IgD-negative memory B cell (primary cell): ENCODE measurements at regions not wholly inside any gene's neighbourhood (a gene's known extent, or its start where the extent isn't known, plus 50 kb on each side); places are given as distances from the start of the nearest gene placed in this dataset.
"Not testable (repeated sequence)": the region's sequence is repeated elsewhere in the genome, so short reads cannot be mapped to it uniquely, and the experiment has no call there.

Experiments used
- H3K27ac Mint-ChIP-seq, 3 donors: one replicate each; pipeline ENCODE4 v1.8.0; 2020 to 2022; ENCODE audit warnings: mild to moderate bottlenecking in 3 of 3, mixed read lengths in 3 of 3, moderate library complexity in 1 of 3
- H3K27me3 Mint-ChIP-seq: one replicate; pipeline ENCODE4 v1.8.0; 2021; ENCODE audit warnings: mixed read lengths
- H3K36me3 Mint-ChIP-seq: one replicate; pipeline ENCODE4 v1.8.0; 2020; ENCODE audit warnings: mild to moderate bottlenecking, mixed read lengths
- H3K4me1 Mint-ChIP-seq, 3 donors: one replicate each; pipeline ENCODE4 v1.8.0; 2020 to 2022; ENCODE audit warnings: mixed read lengths in 3 of 3, mild to moderate bottlenecking in 1 of 3
- H3K4me3 Mint-ChIP-seq, 4 donors: one replicate each; pipeline ENCODE4 v1.8.0; 2020 to 2022; ENCODE audit warnings: mild to moderate bottlenecking in 4 of 4, mixed read lengths in 4 of 4, moderate library complexity in 3 of 4
- H3K9me3 Mint-ChIP-seq, 3 donors: one replicate each; pipeline ENCODE4 v1.8.0; 2020 to 2021; ENCODE audit warnings: mixed read lengths in 3 of 3, mild to moderate bottlenecking in 1 of 3

DNA sequence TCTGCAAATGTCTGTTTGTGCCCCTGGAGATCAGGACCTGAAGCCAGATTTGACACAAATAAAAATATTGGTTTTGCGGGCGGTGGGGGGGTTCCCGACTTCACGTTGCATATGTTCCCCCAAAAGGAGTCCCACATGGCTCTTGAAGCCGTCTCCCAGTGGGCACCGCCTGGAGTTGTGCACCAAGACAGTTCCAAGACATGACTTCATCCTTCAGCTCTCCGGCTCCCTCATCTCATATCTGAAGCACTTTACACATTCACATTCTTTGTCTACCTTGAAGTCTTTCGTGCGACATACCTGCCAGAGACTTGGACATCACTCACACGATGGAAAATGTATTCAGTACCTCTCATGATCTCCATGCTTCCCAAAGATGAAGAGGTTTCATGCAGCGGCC is 362.8 kb upstream of the FOXK1 start:
- no peaks in the 10 kb centered on the region for H3K27me3 Mint-ChIP-seq
- no peaks in the 10 kb centered on the region for H3K36me3 Mint-ChIP-seq
- no peak overlapping the region for H3K27ac Mint-ChIP-seq
- H3K9me3 Mint-ChIP-seq = peaks cover 3 to 22% (median 9%) of the 10 kb centered on the region in 3 donors
- H3K4me1 Mint-ChIP-seq = no peaks in the 10 kb centered on the region
- H3K4me3 Mint-ChIP-seq = no peak overlapping the region

DNA sequence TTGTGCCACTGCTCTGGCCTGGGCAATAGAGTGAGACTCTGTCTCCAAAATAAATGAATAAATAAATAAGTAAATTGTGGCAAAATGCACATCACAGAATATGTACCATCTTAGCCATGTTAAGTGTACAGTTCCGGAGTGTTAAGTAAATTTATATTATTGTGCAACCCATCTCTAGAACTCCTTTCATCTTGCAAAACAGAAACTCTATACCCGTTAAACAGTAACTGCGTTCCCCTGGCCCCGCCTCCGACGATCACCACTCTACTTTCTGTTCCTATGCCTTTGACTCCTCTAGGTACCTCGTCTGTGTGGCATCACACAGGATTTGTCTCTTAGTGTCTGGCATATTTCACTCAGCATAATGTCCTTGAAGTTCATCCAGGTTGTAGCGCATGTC is 356.4 kb upstream of the FOXK1 start:
- Mint-ChIP-seq H3K4me1 (no peaks in the 10 kb centered on the region), H3K36me3 (no peaks in the 10 kb centered on the region), H3K9me3 (peaks cover 0 to 5% (median 3%) of the 10 kb centered on the region in 3 donors), H3K27me3 (peaks cover 2% of the 10 kb centered on the region), H3K4me3 (no peak overlapping the region), H3K27ac (no peak overlapping the region)

DNA sequence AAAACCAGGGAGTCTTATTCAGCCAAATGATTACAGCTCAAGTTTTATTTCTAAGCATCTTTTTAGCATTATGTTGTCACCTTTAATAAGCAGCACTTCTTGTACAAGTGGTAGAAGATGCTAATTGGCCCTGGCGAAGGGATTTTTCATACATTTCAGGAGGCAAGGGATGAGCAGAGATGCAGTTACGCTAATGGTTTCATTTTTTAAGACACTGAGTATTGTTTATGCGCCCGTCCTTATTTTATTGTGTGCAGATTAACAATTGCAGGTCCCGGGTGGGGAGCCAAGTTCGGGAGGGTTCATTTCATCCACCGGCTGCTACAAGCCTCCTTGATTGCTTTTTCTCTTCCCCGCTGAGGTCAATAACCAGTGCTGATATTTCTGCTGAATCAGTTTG is 350.4 kb upstream of the FOXK1 start:
- no peaks in the 10 kb centered on the region for H3K27me3 Mint-ChIP-seq
- no peaks in the 10 kb centered on the region for H3K4me1 Mint-ChIP-seq
- H3K36me3 Mint-ChIP-seq = no peaks in the 10 kb centered on the region
- H3K27ac Mint-ChIP-seq = no peak overlapping the region
- H3K4me3 Mint-ChIP-seq = no peak overlapping the region
- H3K9me3 Mint-ChIP-seq = peaks cover 0 to 4% (median 3%) of the 10 kb centered on the region in 3 donors

DNA sequence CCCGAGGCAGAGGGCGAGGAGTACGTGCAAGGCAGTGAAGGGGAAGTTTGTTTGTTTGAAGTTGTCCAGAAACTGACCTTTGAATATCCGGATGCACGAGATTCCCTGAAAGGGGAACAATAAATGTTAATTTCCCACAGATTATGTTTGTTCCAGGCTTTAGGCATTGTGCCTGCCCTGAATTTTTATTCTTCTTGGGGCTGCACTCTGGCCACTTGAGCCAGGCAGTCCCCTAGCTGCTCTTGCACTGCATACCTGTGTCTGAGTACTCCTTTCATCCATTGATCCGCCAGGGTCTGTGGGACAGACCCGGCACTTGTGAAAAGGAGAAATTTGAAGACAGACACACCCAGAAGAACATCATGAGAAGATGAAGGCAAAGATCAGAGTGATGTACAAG is 343.5 kb upstream of the FOXK1 start:
- Mint-ChIP-seq H3K36me3 (no peaks in the 10 kb centered on the region), H3K9me3 (peaks cover 4 to 9% (median 6%) of the 10 kb centered on the region in 3 donors), H3K27ac (no peak overlapping the region), H3K27me3 (no peaks in the 10 kb centered on the region), H3K4me3 (no peak overlapping the region), H3K4me1 (peaks cover 0 to 1% (median 0%) of the 10 kb centered on the region in 3 donors)

DNA sequence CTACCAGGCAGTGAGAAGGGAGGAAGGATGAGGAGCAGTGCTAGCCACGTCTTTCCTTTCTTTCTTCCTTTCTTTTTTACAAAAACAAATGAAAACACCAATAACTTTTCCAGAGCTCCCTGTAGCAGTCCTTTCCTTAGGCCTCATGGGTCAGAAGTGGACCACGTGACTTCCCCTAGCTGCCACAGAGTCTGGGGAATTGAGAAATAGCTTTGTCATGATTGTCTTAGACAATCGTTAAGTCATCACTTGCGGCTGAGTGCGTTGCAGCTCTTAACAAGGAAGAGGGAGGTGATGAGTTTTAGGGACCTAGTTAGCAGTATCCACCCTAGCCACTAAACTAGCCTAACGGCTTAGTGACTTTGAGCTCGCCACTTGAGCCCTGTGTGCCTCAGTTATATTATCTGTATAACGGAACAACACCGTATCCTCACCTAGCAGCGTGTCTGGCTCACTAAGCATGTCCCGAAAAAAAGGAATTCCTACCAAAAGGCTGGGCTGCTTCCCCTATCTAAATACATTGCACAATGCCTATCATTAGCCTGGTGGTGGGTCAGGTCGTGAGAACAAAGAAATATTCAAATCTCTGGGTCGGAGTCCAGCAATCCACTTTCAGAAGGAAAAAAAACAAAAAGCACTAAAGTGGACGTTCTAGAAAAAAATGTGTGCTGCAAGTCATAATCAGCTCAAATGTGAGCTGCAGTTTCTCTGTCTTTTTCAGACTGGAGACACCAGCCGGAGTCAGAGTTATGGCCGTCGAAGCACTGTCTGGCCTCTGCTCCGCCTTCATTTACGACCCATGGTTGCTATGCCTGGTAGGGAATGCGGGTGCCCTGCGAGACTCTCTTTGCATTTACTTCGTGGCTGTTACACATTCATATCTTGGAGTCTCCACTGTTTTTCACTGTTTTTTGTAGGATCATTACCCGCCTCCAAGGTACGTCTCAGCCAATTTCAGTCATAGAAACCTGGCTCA is 338.5 kb upstream of the FOXK1 start:
- Mint-ChIP-seq H3K36me3 (no peaks in the 10 kb centered on the region), H3K27ac (no peak overlapping the region), H3K4me3 (peak overlapping the region in 1 of 4 donors; percentile 21), H3K9me3 (peaks cover 9 to 14% (median 11%) of the 10 kb centered on the region in 3 donors), H3K4me1 (peaks cover 0 to 1% (median 0%) of the 10 kb centered on the region in 3 donors), H3K27me3 (no peaks in the 10 kb centered on the region)

DNA sequence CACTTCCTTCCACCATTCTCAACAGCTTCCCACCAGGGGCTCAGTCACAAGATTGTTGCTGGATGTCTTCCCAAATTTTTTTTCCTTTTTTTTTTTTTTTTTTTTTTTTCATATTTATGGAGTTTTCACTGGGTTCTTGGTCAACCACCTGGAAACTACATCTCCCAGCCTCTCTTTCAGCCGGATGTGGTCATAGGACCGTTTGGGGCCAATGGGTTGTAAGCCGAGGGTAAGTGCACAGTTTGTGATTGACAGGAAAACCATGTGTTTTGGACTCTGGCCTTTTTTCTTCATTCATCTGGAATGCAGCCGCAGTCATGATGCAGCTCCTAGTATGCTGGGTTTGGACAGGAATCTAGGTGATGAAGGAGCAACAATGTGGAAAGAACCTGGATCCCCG is 337.1 kb upstream of the FOXK1 start:
- Mint-ChIP-seq H3K27ac (no peak overlapping the region), H3K4me1 (peaks cover 0 to 1% (median 0%) of the 10 kb centered on the region in 3 donors), H3K4me3 (no peak overlapping the region), H3K27me3 (no peaks in the 10 kb centered on the region), H3K9me3 (peaks cover 4 to 9% (median 9%) of the 10 kb centered on the region in 3 donors), H3K36me3 (no peaks in the 10 kb centered on the region)

DNA sequence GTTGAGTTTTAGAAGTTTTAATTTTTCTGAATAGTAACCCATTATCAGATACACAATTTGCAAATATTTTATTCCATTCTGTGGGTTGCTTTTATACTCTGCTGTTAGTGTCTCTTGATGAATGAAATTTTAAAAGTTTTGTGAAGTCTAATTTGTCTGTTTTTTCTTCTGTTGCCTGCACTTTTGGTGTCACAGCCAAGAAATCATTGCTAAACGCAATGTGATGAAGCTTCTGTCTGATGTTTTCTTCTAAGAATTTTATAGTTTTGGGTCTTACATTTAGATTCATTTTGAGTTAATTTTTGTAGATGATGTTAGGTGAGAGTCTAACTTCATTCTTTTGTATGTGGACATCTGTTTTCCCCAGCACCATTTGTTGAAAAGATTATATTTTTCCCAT is 330.0 kb upstream of the FOXK1 start:
- H3K9me3 Mint-ChIP-seq = peaks cover 0 to 33% (median 8%) of the 10 kb centered on the region in 3 donors
- H3K27me3 Mint-ChIP-seq = peaks cover under 1% of the 10 kb centered on the region
- H3K27ac Mint-ChIP-seq = no peak overlapping the region
- H3K36me3 Mint-ChIP-seq = no peaks in the 10 kb centered on the region
- no peaks in the 10 kb centered on the region for H3K4me1 Mint-ChIP-seq
- H3K4me3 Mint-ChIP-seq = no peak overlapping the region

DNA sequence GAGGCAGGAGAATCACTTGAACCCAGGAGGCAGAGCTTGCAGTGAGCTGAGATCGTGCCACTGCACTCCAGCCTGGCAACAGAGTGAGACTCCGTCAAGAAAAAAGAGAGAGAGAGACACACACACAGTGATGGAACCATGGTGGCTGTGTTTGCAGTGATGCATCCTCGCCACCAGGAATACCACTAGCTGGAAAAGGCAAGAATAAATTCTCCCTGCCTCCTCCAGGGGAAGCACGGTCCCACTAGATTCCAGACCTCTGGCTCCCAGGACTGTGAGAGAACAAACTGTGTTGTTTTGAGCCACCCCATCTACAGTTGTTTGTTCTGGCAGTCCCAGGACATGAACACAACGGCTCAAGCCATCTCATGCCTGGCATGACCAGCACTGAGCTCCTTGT is 320.3 kb upstream of the FOXK1 start:
- peaks cover 2% of the 10 kb centered on the region for H3K36me3 Mint-ChIP-seq
- H3K4me3 Mint-ChIP-seq = no peak overlapping the region
- peaks cover 0 to 11% (median 2%) of the 10 kb centered on the region in 3 donors for H3K9me3 Mint-ChIP-seq
- H3K27me3 Mint-ChIP-seq = peaks cover 1% of the 10 kb centered on the region
- H3K4me1 Mint-ChIP-seq = no peaks in the 10 kb centered on the region
- no peak overlapping the region for H3K27ac Mint-ChIP-seq

DNA sequence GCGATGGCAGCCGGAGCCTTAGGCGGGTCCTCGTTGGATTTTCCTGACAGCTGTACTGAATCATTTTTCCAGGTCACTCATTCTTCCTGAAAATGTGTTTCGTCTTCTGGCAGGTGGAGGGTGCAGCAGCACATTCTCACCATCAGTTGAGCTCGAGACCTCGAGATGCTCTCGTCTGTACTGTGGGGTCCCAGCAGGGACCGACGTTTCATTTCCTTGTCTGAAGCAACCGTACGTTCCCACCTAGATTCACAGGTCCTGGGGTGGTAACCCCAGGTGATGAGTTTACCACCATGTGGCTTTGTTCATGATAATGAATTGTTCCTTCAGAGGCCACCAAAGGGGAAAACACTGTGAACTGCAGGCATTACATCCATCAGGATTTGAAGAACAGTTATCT is 298.5 kb upstream of the FOXK1 start:
- H3K4me3 Mint-ChIP-seq = no peak overlapping the region
- H3K9me3 Mint-ChIP-seq = peaks cover 4 to 11% (median 10%) of the 10 kb centered on the region in 3 donors
- H3K36me3 Mint-ChIP-seq = peaks cover 4% of the 10 kb centered on the region
- no peaks in the 10 kb centered on the region for H3K27me3 Mint-ChIP-seq
- no peaks in the 10 kb centered on the region for H3K4me1 Mint-ChIP-seq
- no peak overlapping the region for H3K27ac Mint-ChIP-seq

DNA sequence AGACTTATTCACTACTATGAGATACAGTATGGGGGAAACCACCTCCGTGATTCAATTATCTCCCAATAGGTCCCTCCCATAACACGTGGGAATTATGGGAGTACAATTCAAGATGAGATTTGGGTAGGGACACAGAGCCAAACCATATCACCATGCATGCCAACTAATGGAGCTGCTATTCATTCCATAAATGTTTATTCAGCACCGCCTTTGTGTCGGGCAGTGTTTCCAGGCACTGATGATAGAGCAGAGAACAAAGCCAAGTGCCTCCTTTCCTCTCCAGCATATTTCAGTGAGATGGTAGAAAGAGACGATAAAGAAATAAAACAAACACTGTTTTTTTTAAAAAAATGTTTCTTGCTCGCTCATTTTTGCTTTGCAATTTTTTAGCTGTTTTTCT is 295.9 kb upstream of the FOXK1 start:
- Mint-ChIP-seq H3K4me1 (no peaks in the 10 kb centered on the region), H3K36me3 (peaks cover 4% of the 10 kb centered on the region), H3K27me3 (peaks cover 4% of the 10 kb centered on the region), H3K9me3 (peaks cover 3 to 15% (median 4%) of the 10 kb centered on the region in 3 donors), H3K27ac (no peak overlapping the region), H3K4me3 (no peak overlapping the region)

DNA sequence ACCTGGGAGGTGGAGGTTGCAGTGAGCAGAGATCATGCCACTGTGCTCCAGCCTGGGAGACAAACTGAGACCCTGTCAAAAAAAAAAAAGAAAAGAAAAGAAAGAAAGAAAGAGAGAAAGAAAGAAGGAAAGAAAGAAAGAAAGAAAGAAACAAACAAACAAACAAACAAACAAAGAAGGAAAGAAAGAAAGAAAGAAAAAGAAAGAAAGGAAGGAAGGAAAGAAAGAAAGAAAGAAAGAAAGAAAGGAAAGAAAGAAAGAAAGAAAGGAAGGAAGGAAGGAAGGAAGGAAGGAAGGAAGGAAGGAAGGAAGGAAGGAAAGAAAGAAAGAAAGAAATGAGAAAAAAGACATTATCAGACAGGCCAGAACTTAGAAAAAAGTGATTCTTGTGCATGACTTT is 291.0 kb upstream of the FOXK1 start:
- H3K4me3 Mint-ChIP-seq, H3K27me3 Mint-ChIP-seq, H3K36me3 Mint-ChIP-seq, H3K4me1 Mint-ChIP-seq, H3K27ac Mint-ChIP-seq: not testable (repeated sequence)
- peaks cover 4 to 21% (median 15%) of the 10 kb centered on the region in 3 donors for H3K9me3 Mint-ChIP-seq

DNA sequence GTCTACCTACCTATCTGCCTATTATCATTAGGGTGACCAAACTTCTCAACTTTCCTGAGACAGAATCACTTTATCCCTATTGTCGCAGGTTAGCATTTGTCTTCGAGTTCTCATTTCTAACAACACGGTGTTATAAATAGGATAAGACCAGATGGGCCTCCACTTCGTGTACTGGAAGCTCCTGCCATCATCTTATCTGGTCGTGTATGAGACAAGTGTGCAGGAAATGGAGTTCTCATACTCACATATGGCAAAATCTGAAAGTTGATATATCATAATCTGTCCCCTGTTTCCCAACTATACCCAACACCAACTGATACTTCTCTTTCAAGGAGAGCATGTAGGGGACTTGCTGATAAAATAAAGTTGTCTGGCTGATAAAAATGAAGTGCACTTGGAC is 287.4 kb upstream of the FOXK1 start:
- H3K36me3 Mint-ChIP-seq = no peaks in the 10 kb centered on the region
- H3K4me1 Mint-ChIP-seq = no peaks in the 10 kb centered on the region
- no peak overlapping the region for H3K4me3 Mint-ChIP-seq
- peaks cover 6% of the 10 kb centered on the region for H3K27me3 Mint-ChIP-seq
- peaks cover 2 to 15% (median 11%) of the 10 kb centered on the region in 3 donors for H3K9me3 Mint-ChIP-seq
- no peak overlapping the region for H3K27ac Mint-ChIP-seq

DNA sequence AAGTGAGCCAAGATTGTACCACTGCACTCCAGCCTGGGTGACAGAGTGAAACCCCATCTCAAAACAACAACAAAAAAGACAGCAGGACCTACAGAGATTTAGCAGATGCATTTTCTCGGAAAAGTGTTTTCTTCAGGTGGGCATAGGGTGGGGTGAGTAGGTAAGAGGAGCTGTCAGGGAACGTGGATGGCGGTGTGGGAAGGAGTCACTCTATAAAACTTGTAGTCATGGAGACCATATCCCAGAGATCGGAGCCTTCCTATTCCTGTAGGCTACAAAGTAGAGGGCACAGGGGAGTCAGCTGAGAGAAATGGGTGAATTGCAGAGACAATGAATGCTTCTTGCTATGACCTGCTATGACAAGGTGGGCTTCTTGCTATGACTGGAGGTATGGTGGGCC is 283.0 kb upstream of the FOXK1 start:
- peaks cover 1% of the 10 kb centered on the region for H3K27me3 Mint-ChIP-seq
- no peak overlapping the region for H3K4me3 Mint-ChIP-seq
- H3K36me3 Mint-ChIP-seq = no peaks in the 10 kb centered on the region
- no peak overlapping the region for H3K27ac Mint-ChIP-seq
- H3K9me3 Mint-ChIP-seq = peaks cover 2 to 23% (median 10%) of the 10 kb centered on the region in 3 donors
- H3K4me1 Mint-ChIP-seq = no peaks in the 10 kb centered on the region

DNA sequence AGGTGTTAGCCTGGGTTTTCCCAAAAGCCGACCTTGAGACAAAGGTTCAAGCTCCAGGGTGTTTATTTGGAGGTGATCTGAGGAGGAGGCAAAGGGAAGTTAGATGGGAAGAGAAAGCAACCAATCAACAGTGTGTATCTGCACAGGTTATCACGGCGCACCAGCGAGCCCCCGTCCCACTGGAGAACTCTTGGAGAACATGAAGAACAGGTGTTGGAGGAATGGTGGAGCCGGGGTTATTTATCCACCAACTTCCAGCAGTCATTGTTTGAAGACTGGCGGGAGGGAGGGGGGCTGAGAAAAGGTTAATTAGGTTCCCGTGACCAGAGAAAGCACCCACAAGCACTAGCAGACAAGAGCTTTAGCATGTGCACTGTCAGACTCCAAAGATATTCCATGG is 282.5 kb upstream of the FOXK1 start:
- Mint-ChIP-seq H3K27ac (no peak overlapping the region), H3K4me3 (no peak overlapping the region), H3K9me3 (peaks cover 4 to 21% (median 8%) of the 10 kb centered on the region in 3 donors), H3K4me1 (no peaks in the 10 kb centered on the region), H3K36me3 (no peaks in the 10 kb centered on the region), H3K27me3 (peaks cover 1% of the 10 kb centered on the region)

DNA sequence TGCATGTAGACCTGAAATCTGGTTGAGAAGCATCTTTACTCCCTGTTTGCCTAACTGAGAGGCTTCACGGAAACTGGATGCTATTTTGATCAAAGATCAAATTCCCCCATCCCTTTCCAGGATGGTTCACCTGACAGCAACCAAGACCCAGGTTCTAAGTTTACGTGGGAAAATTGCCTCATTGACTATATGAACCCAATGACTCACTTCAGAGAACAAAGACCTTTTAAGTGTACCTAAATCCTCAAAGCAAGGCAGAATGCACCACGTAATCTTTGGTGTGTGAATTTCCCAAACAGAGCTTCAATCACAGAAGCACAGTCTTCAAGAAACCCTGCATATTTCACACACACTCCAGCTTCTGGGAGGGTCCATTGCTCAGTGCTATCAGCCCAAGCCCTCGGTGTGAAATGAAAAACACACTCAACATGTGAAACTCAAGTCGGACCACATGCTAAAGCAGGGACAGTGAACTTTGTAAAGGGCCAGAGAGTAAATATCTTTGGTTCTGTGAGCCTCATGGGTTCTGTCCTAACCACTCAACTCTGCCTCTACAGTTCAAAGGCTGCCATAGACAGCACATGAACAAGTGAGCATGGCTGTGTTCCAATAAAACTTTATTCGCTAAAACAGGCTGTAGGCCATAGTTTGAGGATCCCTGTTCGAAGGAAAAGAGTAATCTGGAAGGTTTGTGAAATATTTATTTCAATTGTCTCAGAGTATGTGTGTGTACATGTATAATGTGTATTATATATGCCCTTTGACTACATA is 275.6 kb upstream of the FOXK1 start:
- H3K4me3 Mint-ChIP-seq = peak overlapping the region in 1 of 4 donors; percentile 54
- H3K9me3 Mint-ChIP-seq = peaks cover 2 to 20% (median 8%) of the 10 kb centered on the region in 3 donors
- H3K27me3 Mint-ChIP-seq = no peaks in the 10 kb centered on the region
- no peaks in the 10 kb centered on the region for H3K36me3 Mint-ChIP-seq
- H3K4me1 Mint-ChIP-seq = no peaks in the 10 kb centered on the region
- no peak overlapping the region for H3K27ac Mint-ChIP-seq
